BJ (cell line): ENCODE measurements at regions not wholly inside any gene's neighbourhood (a gene's known extent, or its start where the extent isn't known, plus 50 kb on each side); places are given as distances from the start of the nearest gene placed in this dataset.

Experiments used
- CTCF ChIA-PET: fragments of 350-600 bp; formaldehyde crosslinking; extraction: SDS; loops from one replicate; lab custom pipeline; 2021; ENCODE audit warnings: antibody characterized with exemption, inconsistent platforms; lab: Yijun Ruan, JAX
- POLR2A ChIA-PET: fragments of 300-600 bp; sonication (Branson Sonifier 250); formaldehyde crosslinking; extraction: SDS; loops from one replicate; lab custom pipeline; 2021; ENCODE audit warnings: antibody characterized with exemption; lab: Charles Lee
- DNase-seq: peaks from one replicate; pipeline ENCODE4 v3.0.0-alpha.2; 2011; ENCODE audit warnings: low read depth
- H3K27me3 ChIP-seq: 2 replicates; pipeline ENCODE4 v1.6.0; 2011; ENCODE audit warnings: low read length; ENCODE audit not compliant: control insufficient read depth, insufficient read depth
- H3K36me3 ChIP-seq: 2 replicates; pipeline ENCODE4 v1.5.1; 2011; ENCODE audit warnings: low read length; ENCODE audit not compliant: control insufficient read depth, insufficient read depth
- H3K4me3 ChIP-seq: 2 replicates; pipeline ENCODE4 v1.5.1; 2011; ENCODE audit warnings: low read depth, mild to moderate bottlenecking, control low read depth, low read length
- CTCF ChIP-seq: IDR thresholded peaks from 2 replicates; pipeline ENCODE4 v1.5.1; 2011; ENCODE audit warnings: low read depth, mild to moderate bottlenecking, control low read depth, inconsistent platforms, low read length, moderate library complexity; ENCODE audit not compliant: insufficient read depth

GRCh38 chr5:118628660-118629354 is 359.5 kb downstream of the DTWD2 start:
- POLR2A ChIA-PET, result no interaction called here
- no peak overlapping the region for H3K4me3 ChIP-seq
- H3K27me3 ChIP-seq, result no peaks in the 10 kb centered on the region
- no peak for TF ChIP-seq CTCF
- H3K36me3 ChIP-seq, result no peaks in the 10 kb centered on the region
- CTCF ChIA-PET, result no interaction called here
- no peak for DNase-seq

- POLR2A ChIA-PET, result no interaction called here
- Histone ChIP-seq H3K36me3 (no peaks in the 10 kb centered on the region), H3K4me3 (no peak overlapping the region), H3K27me3 (no peaks in the 10 kb centered on the region)
- CTCF ChIA-PET, result interaction anchor here (0.6 kb wide), 1 partner anchor 338 kb away, joined by 3 read pairs; no protein-coding TSS in a partner anchor
- no peak for TF ChIP-seq CTCF
- no peak for DNase-seq
These were observed 368.1 kb downstream of the DTWD2 start for GRCh38 chr5:118620233-118620632.

GRCh38 chr5:118619823-118620222 is 368.5 kb downstream of the DTWD2 start:
- no peak for DNase-seq
- CTCF ChIA-PET, result no interaction called here
- POLR2A ChIA-PET, result no interaction called here
- no peak for TF ChIP-seq CTCF
- Histone ChIP-seq H3K36me3 (no peaks in the 10 kb centered on the region), H3K27me3 (no peaks in the 10 kb centered on the region), H3K4me3 (no peak overlapping the region)

- Histone ChIP-seq H3K4me3 (no peak overlapping the region), H3K36me3 (no peaks in the 10 kb centered on the region), H3K27me3 (no peaks in the 10 kb centered on the region)
- no peak for DNase-seq
- CTCF ChIA-PET, result no interaction called here
- POLR2A ChIA-PET, result no interaction called here
- TF ChIP-seq CTCF, result no peak
These were observed 372.1 kb downstream of the DTWD2 start for GRCh38 chr5:118616281-118616680.

GRCh38 chr5:118614731-118615456 is 373.5 kb downstream of the DTWD2 start:
- Histone ChIP-seq H3K27me3 (no peaks in the 10 kb centered on the region), H3K36me3 (no peaks in the 10 kb centered on the region), H3K4me3 (no peak overlapping the region)
- no peak for DNase-seq
- ChIA-PET POLR2A (no interaction called here), CTCF (interaction anchor here (0.7 kb wide), 1 partner anchor 288 kb away, joined by 3 read pairs; no protein-coding TSS in a partner anchor)
- no peak for TF ChIP-seq CTCF
